ENCODE measurements at regions not wholly inside any gene's neighbourhood (a gene's known extent, or its start where the extent isn't known, plus 50 kb on each side); places are given as distances from the start of the nearest gene placed in this dataset.

DNA sequence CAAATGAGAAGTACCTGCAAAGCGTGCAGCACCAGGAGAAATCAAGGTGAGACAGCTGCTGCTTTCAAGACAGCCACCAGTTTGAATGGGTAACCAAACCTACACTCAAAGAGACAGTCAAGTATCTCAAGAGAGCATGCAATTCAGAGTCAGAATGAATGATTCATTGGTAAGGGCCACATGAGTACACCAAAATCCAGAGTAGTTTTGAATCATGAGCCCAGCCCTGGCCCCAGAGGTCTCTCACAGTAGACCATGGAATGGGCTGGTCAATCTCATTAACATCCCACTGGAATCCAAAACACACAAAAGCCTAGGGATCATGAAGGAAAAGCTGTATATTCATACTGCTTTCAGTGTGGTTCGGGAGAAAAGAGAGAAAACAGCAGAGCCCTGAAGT, 242.8 kb downstream of the TBL1XR1 start:
- no peak for DNase-seq (ENCODE audit: low read depth)
- TF ChIP-seq, protein P1, sequence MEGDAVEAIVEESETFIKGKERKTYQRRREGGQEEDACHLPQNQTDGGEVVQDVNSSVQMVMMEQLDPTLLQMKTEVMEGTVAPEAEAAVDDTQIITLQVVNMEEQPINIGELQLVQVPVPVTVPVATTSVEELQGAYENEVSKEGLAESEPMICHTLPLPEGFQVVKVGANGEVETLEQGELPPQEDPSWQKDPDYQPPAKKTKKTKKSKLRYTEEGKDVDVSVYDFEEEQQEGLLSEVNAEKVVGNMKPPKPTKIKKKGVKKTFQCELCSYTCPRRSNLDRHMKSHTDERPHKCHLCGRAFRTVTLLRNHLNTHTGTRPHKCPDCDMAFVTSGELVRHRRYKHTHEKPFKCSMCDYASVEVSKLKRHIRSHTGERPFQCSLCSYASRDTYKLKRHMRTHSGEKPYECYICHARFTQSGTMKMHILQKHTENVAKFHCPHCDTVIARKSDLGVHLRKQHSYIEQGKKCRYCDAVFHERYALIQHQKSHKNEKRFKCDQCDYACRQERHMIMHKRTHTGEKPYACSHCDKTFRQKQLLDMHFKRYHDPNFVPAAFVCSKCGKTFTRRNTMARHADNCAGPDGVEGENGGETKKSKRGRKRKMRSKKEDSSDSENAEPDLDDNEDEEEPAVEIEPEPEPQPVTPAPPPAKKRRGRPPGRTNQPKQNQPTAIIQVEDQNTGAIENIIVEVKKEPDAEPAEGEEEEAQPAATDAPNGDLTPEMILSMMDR (conservative IDR thresholded peaks at IDR 0.05; ENCODE audit: low read depth, low read length): no peak
- no peak overlapping the region for H3K4me3 ChIP-seq (ENCODE audit: low read depth, low read length)

DNA sequence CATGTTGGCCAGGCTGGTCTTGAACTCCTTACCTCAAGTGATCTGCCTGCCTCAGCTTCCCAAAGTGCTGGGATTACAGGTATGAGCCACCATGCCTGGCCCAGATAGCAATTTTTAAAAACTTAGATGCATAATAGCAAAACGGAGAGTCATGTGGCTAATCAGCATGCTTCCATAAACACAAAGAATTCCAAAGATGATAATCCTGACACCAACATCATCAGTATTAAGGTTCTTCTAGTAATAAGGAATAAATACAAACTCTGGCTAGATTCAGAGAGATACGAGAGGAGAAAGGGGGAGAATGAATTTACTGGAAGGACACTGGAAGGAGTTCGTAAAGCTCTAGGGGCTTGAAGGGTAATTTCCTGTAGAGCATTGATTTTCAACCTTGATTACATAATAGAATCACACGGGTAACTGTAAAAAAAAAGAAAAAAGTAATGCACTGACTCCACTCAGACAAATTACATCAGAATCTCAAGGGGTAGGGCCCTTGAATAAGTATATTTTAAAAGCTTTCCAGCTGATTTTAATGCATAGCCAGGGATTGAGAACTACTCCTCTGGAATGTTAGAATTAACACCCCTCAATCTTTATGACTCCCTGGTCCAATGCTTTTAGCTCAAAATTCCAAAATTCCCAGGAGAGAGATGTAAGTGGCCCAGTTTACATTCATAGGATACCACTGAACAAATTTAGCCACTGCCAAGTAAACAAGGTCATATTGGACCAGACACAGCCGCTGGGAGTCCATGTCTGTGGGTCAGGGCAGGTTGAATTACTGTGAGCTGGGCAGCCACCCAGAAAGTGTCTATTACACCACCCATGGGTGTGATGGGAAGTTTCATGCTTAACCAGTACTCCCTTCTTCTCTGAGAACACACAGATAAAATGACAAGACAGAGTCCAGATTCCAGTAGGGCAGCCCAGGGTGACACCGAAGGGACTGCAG, 243.9 kb downstream of the TBL1XR1 start:
- peak; percentile 39 for DNase-seq (ENCODE audit: low read depth)
- TF ChIP-seq, protein P1 (conservative IDR thresholded peaks at IDR 0.05; ENCODE audit: low read depth, low read length): no peak
- no peak overlapping the region for H3K4me3 ChIP-seq (ENCODE audit: low read depth, low read length)

DNA sequence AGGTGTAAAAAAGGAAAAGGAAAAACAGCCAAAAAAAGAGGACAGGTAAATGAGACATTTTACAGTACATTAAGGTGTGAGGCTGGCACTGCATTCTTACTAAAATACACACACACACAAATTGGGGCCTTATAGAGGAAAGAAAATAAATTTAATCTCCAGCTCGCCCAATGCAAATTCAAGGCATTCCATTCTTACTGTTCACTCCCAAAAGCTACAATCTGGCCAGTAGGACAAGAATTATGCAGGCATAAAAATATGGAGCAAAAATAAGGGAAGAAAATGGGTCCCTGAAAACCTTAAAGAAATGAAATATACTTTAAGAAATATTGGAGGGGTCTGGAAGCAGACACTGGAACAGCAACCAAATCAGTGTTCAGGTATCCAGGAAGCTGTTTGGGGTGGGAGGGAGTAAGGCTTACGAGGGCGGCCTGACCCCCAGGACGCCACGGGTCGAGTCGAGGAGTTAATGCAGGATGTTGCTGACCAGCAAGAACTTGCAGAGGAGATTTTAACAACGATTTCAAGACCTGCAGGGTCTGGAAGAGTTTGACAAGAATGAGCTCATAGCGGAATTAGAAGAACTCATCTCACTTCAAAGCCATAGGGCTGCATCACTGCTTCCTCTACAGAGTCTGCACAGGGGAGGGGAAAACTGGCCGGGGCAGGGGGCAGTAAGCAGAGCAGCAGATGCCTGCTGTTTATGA, 245.5 kb downstream of the TBL1XR1 start:
- TF ChIP-seq, protein P1 (conservative IDR thresholded peaks at IDR 0.05; ENCODE audit: low read depth, low read length): no peak
- no peak overlapping the region for H3K4me3 ChIP-seq (ENCODE audit: low read depth, low read length)
- no peak for DNase-seq (ENCODE audit: low read depth)

DNA sequence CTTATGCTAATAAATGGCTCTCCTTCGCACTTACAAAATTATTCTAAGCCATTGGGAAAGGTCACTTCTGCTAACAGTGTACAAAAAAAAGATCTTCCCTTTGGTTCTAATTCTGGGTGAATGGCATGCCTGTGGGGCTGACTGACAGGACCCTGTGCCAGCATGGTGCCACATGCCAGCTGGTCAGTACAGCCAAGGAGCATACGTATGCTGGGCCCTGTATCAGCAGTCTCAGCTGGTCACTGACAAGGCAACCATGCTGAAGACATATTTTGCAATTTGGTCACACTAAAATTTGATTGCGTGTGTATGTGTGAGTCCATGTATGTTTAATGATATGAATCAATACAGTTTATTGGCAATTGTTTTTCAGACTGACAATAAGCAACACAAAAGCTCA, 246.1 kb downstream of the TBL1XR1 start:
- no peak for DNase-seq (ENCODE audit: low read depth)
- TF ChIP-seq, protein P1 (conservative IDR thresholded peaks at IDR 0.05; ENCODE audit: low read depth, low read length): no peak
- no peak overlapping the region for H3K4me3 ChIP-seq (ENCODE audit: low read depth, low read length)

DNA sequence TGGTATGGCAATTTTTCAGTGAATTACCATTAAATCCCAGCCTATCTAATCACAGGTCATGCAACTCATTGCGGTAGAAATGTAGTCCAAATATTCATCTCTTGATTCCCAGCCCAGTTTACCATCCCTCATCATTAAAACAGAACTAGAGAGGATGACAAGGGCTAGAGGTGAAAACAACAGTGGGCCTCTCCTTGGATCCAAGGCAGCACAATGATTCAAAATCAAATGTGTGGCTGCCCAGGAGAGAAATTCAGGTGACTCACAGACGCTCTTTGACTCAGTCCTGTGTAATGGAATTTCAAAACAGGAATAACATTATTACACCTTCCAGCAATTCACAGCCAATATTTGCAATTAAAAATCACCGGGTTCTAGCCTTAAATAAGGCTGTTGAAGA, 246.5 kb downstream of the TBL1XR1 start:
- no peak overlapping the region for H3K4me3 ChIP-seq (ENCODE audit: low read depth, low read length)
- peak; percentile 76 for DNase-seq (ENCODE audit: low read depth)
- TF ChIP-seq, protein P1 (conservative IDR thresholded peaks at IDR 0.05; ENCODE audit: low read depth, low read length): no peak

DNA sequence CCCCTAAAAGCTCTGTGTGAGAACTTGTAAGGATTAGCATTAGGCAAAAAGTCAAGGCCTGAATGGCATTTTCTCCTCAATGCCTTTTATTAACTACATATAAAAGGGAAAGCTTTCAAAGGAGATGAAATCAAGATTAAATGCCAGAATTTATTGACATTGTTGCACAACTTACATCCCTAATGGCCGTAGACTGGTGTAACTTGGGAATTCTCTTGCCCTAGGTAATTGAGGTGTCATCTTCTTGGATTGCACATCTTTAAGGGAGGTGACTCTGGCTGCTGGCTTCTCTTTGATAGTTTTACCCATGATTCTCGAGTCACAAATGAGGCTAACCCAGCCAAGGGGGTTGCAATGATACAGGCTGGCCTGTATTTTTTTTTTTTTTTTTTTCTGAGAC, 249.1 kb downstream of the TBL1XR1 start:
- TF ChIP-seq, protein P1 (conservative IDR thresholded peaks at IDR 0.05; ENCODE audit: low read depth, low read length): no peak
- no peak for DNase-seq (ENCODE audit: low read depth)
- H3K4me3 ChIP-seq (ENCODE audit: low read depth, low read length): no peak overlapping the region
